Uterus (tissue), 2 donors: ENCODE measurements at regions not wholly inside any gene's neighbourhood (a gene's known extent, or its start where the extent isn't known, plus 50 kb on each side); places are given as distances from the start of the nearest gene placed in this dataset.

Experiments used
- CTCF ChIP-seq, 4 experiments: fragments of 200-600 bp in 2 of 4; fragments of 450-650 bp in 2 of 4; sonication (generic) in 2 of 4; IDR thresholded peaks; one replicate each; pipeline ENCODE4 v1.5.1; 2016 to 2019; ENCODE audit warnings: antibody characterized with exemption in 4 of 4, mild to moderate bottlenecking in 2 of 4, moderate library complexity in 1 of 4
- POLR2A ChIP-seq, 2 donors: fragments of 450-650 bp; IDR thresholded peaks; one replicate each; pipeline ENCODE4 v1.6.1; 2016; ENCODE audit warnings: antibody characterized with exemption in 2 of 2, mild to moderate bottlenecking in 1 of 2, moderate library complexity in 1 of 2

GRCh38 chr7:25847336-25848070, 304.5 kb upstream of the NFE2L3 start:
- TF ChIP-seq POLR2A (IDR thresholded peaks at IDR 0.05): no peak
- no peak for TF ChIP-seq CTCF (IDR thresholded peaks at IDR 0.05)
